Stimulated activated CD8-positive, alpha-beta memory T cell treated with anti-CD3 and anti-CD28 coated beads, Interleukin-2, amount 100 ng/mL, for 1 hour (primary cell): ENCODE measurements at regions not wholly inside any gene's neighbourhood (a gene's known extent, or its start where the extent isn't known, plus 50 kb on each side); places are given as distances from the start of the nearest gene placed in this dataset.

Source experiments
- DNase-seq, 2 donors: peaks; one replicate each; pipeline ENCODE4 v3.0.0-alpha.2; 2020; ENCODE audit warnings: low read depth in 2 of 2

DNA sequence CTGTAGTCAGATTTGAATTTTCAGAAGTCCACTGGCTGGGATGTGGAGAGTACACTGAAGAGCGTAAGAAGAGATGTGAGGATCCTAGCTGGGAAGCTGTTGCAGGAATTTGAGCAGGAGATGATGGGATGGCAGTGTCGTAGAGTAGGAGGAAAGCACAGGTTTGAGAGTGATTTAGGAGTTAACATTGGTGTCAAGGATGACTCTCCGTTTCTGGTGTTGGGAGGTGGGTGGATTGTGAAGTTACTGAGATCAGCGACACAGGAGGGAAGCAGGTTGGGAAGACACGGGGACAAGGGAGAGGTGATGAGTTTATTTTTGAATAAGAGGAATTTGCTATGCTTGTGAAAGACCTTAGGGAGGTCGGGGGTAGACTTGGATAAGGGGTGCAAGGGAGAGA, 434.2 kb upstream of the TPM1 start:
- no peak for DNase-seq

DNA sequence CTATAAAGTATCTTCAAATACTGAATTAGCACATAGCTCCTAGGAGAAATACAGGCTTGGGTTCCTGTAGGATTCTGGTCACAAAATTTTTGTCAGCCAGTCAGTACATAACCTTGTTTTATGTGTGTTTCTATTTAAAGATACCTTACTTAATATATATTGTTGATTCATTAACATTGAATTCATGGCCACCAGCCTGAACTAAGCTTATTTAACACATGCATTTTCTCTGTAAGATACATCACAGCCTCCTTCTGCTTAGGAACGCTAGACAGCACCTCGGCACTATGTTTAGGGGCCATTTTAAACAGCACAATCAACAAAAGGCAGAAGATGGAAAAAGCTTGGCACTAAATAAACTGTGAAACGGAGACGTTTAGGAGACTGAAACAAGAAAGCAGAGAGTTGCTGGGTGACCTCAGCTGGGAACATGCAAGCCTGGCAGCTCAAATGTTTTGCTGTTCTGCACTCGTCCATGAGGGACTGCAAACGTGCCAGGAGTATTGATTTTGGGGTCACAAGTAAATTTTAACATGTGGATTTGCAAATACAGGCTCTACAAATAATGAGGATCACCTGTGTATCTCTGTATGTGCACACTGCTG, 432.2 kb upstream of the TPM1 start:
- no peak for DNase-seq

DNA sequence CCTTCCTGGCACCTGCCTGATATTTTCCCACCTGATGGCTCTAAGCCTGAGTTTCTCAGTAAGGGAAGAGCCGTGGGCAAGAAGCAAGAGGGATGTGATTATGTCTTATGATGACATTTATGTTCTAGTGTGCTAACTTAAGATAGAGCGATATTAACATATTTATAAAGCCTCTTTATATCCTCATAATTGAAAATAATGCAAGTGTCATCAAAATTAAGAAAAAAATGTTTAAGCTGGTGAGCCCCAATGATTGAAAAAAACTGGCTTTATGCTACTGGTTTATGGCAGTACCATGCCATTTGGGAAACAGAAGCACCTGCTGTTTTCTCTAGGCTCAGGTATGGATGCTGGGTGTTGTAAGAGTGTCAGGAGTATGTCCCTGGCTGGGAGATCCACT, 431.5 kb upstream of the TPM1 start:
- no peak for DNase-seq

DNA sequence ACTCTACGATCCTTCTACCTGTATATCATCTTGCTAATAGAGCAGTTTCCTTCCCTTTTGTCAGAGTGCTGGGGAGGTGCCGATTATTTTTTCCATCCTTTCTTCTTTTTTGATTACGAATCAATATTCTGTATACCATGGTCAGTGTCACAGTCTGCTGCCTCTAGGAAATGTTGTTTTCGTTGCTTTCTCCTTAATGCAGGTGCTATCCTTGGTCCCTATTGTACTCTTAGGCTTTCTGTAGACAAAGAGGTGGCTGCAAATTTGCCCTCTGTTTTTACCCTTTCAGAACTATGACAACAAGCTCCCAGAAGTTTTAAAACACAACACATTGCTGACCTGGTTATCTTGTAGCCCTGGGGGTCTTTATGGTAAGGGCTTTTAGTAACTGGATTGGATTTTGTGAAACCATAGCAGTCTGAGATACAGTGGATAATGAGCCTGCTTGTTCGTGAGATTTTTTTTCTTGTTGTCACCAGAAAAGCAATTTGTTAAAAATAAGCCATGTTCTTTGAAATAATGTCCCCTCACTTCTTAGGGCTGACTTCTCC, 430.3 kb upstream of the TPM1 start:
- no peak for DNase-seq

DNA sequence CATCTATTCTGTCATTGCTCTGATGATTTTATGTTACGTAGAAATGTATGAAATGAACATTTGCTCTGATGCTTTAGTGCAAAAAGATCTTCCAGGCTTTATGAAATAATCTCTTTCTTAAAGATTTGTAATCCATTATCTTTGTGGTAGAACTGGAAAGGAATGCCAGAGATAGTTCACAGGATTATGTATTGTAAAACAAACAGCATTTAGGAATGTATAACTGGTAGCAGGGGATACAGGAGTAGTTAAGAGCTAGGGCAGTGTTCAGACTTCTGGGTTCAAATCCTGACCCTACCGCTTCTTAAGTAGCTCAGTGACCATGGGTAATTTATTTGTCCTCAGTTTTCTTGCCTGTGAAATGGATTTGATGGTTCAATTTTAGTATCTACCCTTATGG, 429.8 kb upstream of the TPM1 start:
- no peak for DNase-seq

DNA sequence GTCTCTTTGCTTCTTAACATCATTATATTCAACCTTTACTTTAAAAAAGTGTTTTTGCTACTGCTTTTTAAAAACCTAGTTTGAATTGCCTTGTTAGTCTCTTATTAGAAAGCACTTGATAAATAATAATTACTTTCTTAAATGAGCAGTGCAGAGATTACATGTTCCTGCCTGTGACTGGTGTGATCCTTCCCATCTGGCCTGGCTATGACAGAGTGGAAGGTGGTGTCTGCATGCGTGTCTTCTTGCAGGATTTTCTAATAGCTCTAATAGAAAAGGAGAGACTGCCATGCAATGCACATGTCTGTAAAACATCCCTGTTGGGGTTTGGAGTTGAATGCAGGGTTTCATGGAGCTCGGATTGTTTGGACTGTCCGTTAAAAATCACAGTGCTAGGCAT, 425.8 kb upstream of the TPM1 start:
- no peak for DNase-seq

DNA sequence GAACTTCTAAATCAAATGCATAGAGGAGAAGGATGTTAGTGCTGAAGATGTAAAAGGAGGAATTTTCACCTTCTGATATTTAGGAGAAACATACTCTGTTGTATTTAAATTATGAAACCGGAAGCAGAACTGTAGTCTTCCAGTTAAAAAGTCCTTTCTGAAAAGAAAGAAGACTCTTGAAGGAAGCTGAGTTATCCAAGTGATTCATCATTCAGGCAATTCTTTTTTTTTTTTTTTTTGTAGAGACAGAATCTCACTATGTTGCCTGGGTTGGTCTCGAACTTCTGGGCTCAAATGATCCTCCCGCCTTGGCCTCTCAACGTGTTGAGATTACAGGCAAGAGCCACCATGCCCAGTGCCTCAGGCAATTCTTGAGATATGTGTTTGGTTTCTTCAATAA, 424.8 kb upstream of the TPM1 start:
- DNase-seq, result no peak

DNA sequence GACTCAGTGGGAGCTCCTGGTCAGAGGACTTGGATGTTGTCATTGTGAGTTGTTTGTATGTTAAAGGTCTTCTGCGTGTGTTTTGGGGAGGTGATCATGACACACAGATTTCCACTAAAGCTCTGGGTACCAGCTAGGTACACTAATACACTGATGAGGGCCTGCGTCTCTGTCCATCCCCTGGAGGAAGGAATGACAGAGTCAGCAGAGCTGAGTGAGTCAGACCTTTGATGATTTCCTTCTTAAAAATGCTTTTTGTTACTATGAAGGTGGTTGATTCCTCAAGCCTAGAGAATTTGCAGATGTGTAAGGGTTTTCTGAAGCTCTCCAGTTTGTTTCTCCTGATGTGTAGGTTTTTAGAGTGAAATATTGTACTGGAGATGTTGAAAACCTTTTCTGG, 424.1 kb upstream of the TPM1 start:
- DNase-seq, result no peak

DNA sequence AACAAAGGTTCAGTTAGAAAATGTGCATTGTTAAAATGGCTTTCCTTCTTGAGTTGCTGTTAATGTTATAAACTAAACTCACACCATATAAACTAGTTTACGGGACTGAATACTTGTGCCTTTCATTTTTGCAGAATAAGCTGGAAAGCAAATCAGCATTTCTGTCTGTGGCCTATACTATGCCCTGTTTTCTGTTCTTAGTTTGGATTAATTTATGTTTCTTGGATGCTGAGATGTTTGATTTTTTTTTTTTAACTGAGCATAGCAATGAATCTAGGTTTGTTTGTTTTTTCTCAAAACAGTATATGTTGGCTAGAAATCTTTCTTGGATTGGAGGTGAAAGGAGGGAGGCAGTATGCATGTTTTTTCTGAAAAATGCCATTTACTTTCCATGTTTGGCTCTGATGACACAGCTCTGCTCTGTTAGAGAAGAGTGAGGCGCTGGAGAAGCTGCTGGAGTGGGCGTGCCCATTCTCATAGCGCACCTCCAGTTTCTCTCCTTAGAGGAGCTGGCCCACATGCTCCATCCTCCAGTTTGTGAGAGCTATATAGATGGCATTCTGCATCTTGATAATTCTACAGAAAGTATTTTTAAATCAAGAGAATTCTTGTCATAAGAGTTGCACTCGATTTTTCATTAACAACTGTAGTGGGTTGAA, 423.6 kb upstream of the TPM1 start:
- DNase-seq, result no peak

DNA sequence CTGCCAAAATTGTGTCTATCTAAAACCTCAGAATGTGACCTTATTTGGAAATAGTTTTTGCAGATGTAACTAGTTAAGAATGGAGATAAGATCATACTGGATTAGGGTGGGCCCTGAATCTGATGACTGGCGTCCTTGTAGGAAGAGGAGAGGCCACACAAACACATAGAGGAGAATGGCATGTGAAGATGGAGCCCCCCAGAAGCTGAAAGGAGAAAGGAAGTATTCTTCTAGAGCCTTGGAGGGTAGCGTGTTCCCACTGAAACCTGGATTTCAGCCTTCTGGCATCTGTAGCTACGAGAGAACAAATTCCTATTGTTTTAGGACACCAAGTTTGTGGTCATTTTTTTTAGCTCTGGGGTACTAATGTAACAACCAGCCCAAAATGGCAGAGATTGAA, 423.0 kb upstream of the TPM1 start:
- no peak for DNase-seq

DNA sequence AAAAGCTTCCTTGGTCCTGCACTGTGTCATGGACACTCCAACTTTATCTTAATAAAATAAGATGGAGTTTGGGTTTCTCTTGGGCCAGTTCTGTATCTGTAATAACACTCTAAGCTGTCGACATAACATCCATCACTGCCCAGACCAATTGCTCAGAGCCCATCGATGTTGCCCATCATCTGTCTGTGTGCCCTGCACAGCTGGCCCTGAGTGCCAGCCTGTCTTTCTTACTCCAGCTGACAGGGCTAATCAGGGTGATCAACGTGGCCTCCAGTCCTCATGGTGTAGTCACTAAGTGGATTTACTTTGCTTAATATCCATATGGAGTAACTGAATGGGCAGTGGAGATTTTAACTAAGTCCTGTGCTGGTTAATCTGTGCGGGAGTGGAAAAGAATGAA, 419.8 kb upstream of the TPM1 start:
- no peak for DNase-seq

DNA sequence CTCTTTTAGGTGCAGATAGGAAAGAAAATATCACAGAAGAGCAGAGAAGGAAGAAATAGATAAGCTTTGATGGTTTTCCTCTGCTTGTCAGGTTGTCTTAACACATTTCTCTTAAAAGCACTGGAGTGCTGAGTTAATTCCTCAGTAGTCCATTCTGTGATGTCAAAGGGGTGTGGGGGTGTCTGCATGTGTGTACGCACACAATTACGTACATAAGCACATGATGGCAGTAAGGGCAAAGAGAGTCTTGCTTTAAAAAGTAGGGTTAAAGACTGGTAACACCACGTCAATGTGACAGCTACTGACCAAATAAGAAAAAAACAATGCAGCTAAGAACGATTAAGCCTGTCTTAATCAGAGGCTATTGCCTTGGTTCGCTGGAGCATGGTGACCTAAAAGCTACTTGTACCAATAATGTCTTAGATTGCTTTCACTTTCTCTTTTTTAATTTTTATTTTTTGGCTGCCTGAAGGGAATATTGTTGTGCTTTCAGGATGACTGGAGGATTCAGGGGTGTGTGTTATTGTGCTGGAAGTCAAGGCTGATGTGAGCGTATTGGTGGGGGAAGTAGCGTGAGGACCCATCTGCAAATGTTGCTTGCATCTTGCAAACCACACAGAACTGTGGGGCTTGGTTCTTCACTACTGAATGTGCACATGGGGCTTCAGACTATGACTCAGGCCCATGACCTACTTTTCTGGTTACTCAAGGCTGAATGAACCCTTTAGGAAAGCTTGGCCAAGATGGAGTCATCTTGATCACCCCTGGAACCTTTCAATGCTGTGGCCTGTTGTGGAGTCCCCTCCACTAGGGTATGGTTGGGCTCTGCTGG, 417.8 kb upstream of the TPM1 start:
- DNase-seq, result no peak

DNA sequence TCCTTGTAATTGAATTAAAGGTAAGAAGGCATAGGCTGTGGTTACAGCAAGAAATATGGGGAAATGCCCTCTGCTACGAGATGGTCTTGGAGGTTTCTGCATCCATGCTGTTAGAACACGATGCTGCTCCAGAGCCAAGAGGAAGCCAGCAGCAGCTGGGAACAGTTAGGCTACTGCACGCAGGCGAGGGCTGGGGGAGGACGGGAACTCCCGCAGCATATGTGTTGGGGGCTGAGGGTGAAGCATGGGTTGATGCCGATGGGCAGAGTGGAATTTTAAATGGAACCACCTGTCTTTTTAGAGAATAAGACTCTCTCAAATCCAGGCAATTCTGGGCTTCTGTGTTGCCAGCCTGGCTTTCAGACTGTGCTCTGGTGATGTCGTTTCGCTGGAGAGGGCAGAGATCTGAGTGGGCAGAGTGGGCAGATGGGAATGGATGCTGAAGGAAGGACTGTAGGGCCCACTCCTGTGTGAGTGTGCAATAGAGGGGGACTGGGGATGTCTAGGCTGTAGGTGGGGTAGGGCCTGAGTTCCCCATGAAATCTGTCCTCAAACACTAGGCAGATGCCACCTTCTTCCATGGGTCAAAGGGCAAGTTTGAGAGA, 417.0 kb upstream of the TPM1 start:
- no peak for DNase-seq

DNA sequence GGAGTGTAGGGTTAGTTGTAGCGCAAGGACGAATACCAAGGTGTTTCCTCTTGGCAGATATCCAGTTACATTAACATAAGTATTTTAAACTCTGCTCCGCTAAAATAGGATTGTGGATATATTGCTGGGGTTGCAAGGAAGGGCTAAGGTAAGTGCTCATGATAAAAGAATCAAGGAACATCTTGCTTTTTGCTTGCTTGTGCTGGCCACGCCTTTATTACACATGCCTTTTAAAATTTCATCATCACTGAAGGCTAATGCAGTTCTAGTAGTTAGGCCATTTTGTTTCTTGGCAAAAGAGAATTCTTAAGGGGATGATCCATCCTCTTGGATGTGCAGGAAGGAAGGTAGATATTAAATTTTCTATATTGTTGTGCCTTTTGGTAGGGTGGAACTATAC, 415.6 kb upstream of the TPM1 start:
- DNase-seq, result no peak

DNA sequence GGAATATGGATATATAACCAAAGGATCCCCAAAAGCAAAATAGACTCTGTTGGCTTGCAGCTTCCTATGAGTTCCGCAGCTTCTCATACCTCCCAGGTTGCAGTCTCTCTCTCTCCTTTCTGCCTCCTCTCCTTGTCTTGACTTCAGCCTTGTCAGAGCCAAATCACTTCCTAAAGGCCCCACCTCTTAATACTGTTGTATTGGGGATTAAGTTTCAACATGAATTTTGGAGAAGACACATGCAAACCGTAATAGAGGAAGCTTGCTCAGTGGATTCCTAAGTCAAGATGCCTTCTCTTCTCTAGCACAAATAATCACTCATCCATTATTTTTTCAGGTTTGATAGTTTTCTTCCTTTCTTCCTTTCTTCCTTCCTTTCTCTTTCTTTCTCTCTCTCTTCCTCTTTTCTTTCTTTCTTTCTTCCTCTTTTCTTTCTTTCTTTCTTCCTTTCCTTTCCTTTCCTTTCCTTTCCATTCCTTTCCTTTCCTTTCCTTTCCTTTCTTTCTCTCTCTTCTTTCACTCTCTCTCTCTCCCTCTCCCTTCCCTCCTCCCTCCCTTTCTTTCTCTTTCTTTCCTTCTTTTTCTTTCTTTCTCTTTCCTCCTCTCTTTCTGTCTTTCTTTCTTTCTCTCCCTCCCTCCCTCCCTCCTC, 411.3 kb upstream of the TPM1 start:
- DNase-seq, result no peak

DNA sequence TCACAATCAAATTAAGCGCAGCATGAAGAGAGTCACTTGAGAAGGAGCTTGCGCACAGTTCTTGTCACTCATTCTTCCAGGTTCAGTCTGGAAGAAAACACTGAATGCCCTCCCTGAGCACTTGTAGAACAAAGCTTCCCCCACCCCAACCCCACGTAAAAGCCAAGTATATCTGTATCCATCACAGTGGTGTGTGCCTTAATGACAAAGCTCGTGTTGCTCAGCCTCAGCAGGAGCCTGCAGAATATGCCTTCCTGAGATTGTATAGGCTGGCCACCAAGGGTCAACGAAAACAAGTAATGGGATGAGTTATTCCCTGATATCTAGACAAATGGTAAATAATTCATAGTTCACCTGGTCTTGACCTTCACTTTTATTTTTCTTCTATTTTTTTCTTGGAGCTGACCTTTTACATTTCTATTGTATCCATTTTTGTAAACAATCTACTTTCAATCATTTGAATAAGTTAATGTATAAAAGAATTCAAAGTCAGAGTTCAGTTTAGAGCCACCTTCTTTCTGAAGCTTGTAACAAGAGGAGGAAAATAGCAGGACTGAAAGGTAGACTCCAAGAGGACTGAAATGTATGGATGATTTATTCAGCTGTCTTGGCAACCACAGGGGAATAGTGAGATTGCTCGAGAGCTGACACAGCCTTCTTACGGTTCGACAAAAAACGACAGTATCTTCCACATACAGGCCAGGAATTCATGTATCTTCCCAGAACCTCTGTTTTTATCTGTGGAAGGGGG, 405.5 kb upstream of the TPM1 start:
- no peak for DNase-seq

DNA sequence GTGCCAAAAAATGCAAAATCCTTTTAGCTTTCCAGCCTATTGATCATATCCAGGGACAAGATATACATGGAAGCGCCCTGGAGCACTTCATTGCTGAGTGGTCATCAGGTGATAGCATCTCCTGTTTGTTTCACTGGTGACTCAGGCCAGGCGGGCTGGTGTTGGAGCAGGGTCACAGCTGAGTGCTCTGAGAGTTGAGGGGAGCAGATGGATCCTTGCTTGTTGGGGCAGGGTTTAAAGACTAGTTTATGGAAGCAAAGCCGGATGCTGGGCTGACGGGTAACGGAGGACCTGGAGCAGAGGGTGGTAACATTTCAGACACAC, 405.0 kb upstream of the TPM1 start:
- no peak for DNase-seq

DNA sequence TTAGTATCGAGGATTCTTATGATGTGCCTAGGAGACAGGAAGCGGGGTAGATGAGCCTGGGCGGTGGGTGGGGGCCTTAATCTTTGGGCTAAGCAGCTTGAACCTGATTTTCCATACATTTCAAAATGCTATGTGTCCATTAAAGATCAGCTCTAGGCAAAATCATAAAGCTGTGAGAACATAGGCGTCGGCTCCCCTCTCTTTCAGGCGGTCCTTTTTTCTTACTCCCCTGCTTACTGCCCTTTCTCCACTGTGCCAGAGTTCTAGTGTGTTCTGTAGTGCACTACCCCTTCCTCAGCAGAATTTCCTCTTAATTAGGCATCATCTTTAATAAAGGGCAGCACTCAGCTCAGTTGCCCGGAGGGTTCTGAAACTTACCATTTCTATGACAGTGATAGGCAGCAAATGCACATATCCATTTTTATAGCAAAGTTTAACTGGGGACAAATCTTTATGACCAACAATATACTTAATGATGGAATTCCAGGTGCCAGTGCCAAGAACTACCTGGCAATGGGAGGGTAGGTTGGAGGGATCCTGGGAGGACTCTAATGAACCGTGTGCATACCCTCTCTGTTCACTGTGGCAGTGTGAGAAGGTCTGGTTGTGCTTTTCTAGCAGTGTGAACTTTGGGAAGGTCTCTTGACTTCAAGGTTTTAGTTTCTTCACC, 404.5 kb upstream of the TPM1 start:
- DNase-seq, result no peak

DNA sequence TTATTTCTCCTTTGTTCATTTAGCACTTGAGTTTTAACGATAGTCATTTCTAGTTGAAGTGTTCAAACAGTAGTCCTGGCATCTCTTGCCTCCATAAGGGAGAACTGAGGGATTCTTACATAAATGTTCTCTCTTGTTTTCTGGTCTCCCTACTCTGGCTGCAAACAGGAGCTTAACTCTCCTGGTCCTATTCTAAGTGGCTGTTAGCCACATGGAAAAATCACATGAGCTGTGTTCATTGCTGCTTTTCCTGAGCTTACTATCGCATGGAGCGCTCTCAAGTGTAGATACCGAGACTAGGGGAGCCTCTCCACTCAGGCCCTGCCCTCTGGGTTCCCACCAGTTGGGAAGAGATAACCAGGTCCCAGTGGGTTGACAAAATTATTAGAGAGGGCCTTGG, 403.1 kb upstream of the TPM1 start:
- no peak for DNase-seq

DNA sequence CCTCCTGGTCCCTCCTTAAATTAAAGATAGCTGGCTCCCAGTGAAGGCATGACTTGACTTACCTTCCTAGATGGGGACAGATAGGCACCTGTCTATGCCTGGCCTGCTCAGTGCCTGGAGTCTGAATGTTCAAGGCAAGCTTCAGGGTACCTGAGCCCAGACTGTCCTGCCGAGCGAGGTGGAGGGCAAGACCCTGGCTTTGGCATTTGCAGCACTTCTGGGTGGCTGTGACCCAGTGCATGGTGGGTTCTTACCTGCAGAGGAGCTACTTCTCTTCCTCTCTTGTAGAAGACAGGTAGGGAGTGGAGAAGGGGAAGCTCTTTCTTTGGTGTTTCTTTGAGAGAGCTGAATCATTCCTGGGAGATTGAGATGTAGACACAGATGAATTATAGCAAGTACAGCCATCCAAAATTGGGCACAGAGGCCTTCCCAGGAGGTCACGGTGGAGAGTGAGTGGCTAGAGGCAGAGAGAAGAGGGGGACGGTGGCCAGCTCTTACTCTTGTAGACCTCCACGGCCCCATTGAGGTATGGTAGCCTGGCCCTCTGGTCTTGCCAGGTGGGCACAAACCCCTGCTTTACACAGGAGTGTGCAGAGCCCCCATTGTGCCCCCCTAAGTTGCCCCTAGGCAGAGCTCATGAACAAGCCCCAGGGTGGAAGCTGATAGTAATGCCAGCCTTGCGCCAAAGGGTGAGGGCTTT, 402.5 kb upstream of the TPM1 start:
- no peak for DNase-seq
